SU-DHL-6 (cell line): ENCODE measurements at regions not wholly inside any gene's neighbourhood (a gene's known extent, or its start where the extent isn't known, plus 50 kb on each side); places are given as distances from the start of the nearest gene placed in this dataset.

Experiments
- EZH2phosphoT487 ChIP-seq: fragments of 200-600 bp; sonication (generic), shearing (Covaris generic); conservative IDR thresholded peaks from 2 replicates; pipeline ENCODE4 v1.6.1; 2018; ENCODE audit warnings: mild to moderate bottlenecking, antibody characterized with exemption, low read length, moderate library complexity, mixed read lengths
- TF ChIP-seq, protein P1 (sequence below): fragments of 200-600 bp; sonication (generic); IDR thresholded peaks from one replicate; pipeline ENCODE4 v1.5.1; 2017; ENCODE audit warnings: antibody characterized with exemption, mild to moderate bottlenecking, low read length, moderate library complexity; ENCODE audit not compliant: insufficient read depth, poor library complexity, severe bottlenecking

DNA sequence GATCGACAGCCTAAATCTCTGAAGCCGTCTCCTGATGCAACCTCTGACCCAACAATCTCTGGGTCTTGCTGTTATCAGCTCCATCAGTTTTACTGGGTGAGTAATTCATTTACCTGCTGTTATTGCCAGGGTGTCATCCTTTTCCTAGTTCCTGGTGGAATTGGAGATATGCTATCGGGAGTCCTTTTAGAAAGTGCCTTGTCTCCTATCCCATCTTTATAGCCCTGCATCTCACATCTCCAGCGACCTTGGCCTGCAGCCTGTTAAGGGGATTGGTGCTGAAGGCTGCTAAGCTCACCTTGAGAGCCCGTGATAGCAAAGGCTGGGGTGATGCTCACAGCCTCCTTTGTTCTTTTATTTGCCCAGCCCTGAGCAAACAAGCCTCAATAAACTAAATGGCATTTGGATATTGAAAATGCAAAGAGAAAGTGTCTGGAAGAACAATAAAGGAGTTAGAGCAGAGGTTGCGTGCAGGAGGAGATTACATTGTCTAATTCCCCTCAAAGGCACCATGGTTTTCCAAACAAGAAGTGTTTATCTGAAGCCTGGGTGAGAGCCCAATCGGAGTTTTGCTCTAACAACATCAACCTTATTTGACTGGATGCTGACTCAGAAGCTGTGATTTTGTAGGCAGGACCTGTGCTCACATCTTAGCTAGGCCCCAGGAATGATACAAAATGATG lies 101.8 kb downstream of the RPLP1 start:
- TF ChIP-seq, protein P1, sequence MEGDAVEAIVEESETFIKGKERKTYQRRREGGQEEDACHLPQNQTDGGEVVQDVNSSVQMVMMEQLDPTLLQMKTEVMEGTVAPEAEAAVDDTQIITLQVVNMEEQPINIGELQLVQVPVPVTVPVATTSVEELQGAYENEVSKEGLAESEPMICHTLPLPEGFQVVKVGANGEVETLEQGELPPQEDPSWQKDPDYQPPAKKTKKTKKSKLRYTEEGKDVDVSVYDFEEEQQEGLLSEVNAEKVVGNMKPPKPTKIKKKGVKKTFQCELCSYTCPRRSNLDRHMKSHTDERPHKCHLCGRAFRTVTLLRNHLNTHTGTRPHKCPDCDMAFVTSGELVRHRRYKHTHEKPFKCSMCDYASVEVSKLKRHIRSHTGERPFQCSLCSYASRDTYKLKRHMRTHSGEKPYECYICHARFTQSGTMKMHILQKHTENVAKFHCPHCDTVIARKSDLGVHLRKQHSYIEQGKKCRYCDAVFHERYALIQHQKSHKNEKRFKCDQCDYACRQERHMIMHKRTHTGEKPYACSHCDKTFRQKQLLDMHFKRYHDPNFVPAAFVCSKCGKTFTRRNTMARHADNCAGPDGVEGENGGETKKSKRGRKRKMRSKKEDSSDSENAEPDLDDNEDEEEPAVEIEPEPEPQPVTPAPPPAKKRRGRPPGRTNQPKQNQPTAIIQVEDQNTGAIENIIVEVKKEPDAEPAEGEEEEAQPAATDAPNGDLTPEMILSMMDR, result no peak
- no peak for TF ChIP-seq EZH2phosphoT487
